GM12873 (cell line): ENCODE measurements at regions not wholly inside any gene's neighbourhood (a gene's known extent, or its start where the extent isn't known, plus 50 kb on each side); places are given as distances from the start of the nearest gene placed in this dataset.

Source experiments
- CTCF ChIP-seq: IDR thresholded peaks from 2 replicates; pipeline ENCODE4 v1.5.1; 2012; ENCODE audit warnings: low read depth, mild to moderate bottlenecking, moderate library complexity, low read length, control low read depth; ENCODE audit not compliant: insufficient read depth; ENCODE audit errors: missing control alignments

GRCh38 chr12:124394462-124395128, 99.7 kb downstream of the RFLNA start:
- no peak for TF ChIP-seq CTCF

DNA sequence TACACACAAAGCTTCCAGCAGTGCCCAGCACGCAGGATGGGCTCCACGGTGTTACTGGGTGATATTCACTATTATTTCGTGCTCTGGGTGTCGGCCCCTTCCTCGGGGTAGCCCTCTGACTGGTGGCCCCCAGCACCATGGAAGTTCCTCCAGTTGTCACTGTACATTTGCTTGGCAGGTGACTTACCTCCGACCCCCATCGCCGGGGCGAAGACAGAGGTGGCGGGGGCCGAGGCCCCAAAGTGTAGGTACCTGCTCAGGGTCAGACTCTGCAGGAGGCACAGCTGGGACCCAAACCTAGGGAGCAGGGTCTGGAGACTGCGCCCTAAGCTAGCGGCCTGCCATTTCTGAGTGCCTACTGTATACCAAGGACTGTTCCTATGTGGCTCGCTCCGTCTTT, 98.9 kb downstream of the RFLNA start:
- no peak for TF ChIP-seq CTCF

GRCh38 chr12:124393414-124393790, 98.5 kb downstream of the RFLNA start:
- TF ChIP-seq CTCF, result no peak

- no peak for TF ChIP-seq CTCF
Observed at GRCh38 chr12:124392667-124393413, 97.9 kb downstream of the RFLNA start.

DNA sequence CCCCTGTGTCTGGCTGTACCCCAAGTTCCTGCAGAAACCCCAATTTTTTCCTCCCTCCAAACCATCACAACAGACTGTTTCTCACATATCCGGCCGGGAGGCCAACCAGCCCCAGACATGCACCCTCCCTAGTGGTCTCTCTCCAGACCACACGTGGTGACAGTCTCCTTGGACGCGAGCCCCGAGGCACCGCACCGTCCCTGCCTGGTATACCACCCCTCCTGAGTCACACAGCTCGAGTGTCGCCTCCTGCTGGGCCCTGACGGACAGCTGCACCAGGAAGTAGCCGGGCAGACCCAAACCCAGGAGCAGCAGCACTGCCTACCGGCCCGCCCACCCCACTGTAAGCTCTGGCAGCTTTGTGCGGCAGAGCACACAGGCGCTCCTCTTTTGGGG, 97.4 kb downstream of the RFLNA start:
- TF ChIP-seq CTCF, result peak; percentile 37

- TF ChIP-seq CTCF, result no peak
Observed at GRCh38 chr12:124391340-124392261, 96.7 kb downstream of the RFLNA start.
